Natural killer cell (primary cell): ENCODE measurements at regions not wholly inside any gene's neighbourhood (a gene's known extent, or its start where the extent isn't known, plus 50 kb on each side); places are given as distances from the start of the nearest gene placed in this dataset.

Source experiments
- ATAC-seq, 3 donors: fragments of 150-1000 bp in 2 of 3; fragments of 200-7000 bp in 1 of 3; cut with Tn5 transposase; 1 replicate in 1 of 3; 2 replicates in 2 of 3; pipeline ENCODE4 v1.10.0; 2021; ENCODE audit warnings: mild to moderate bottlenecking in 2 of 3, moderate library complexity in 2 of 3
- DNase-seq, 2 donors: peaks; one replicate each; pipeline versions ENCODE4 v3.0.0 to v3.0.0-alpha.2; 2013 to 2021; ENCODE audit warnings: mixed read lengths in 1 of 2
- H3K27ac ChIP-seq: one replicate; pipeline ENCODE4 v1.5.1; 2013; ENCODE audit warnings: mild to moderate bottlenecking, low read length
- H3K27me3 ChIP-seq: one replicate; pipeline ENCODE4 v1.6.1; 2013; ENCODE audit warnings: low read length; ENCODE audit not compliant: control insufficient read depth, insufficient read depth
- H3K36me3 ChIP-seq: one replicate; pipeline ENCODE4 v1.6.1; 2013; ENCODE audit warnings: low read length; ENCODE audit not compliant: control insufficient read depth, insufficient read depth
- H3K4me1 ChIP-seq: one replicate; pipeline ENCODE4 v1.6.1; 2013; ENCODE audit warnings: low read length; ENCODE audit not compliant: control insufficient read depth, insufficient read depth
- H3K4me3 ChIP-seq: one replicate; pipeline ENCODE4 v1.5.1; 2013; ENCODE audit warnings: low read length
- H3K9me3 ChIP-seq: one replicate; pipeline ENCODE4 v1.6.1; 2013; ENCODE audit warnings: low read length; ENCODE audit not compliant: control insufficient read depth, insufficient read depth
- H3K27ac Mint-ChIP-seq, 2 donors: one replicate each; pipeline ENCODE4 v1.8.0; 2022; ENCODE audit warnings: mild to moderate bottlenecking in 2 of 2, mixed read lengths in 2 of 2, moderate library complexity in 1 of 2
- H3K27me3 Mint-ChIP-seq, 2 donors: one replicate each; pipeline ENCODE4 v1.8.0; 2022; ENCODE audit warnings: low read depth in 2 of 2, mixed read lengths in 2 of 2
- H3K36me3 Mint-ChIP-seq: one replicate; pipeline ENCODE4 v1.8.0; 2022; ENCODE audit warnings: mixed read lengths
- H3K4me1 Mint-ChIP-seq, 2 donors: one replicate each; pipeline ENCODE4 v1.8.0; 2022; ENCODE audit warnings: mixed read lengths in 2 of 2
- H3K4me3 Mint-ChIP-seq: one replicate; pipeline ENCODE4 v1.8.0; 2022; ENCODE audit warnings: mild to moderate bottlenecking, moderate library complexity, mixed read lengths
- H3K9me3 Mint-ChIP-seq, 2 donors: one replicate each; pipeline ENCODE4 v1.8.0; 2022; ENCODE audit warnings: mixed read lengths in 2 of 2
- CTCF ChIP-seq: fragments of 200-600 bp; IDR thresholded peaks from one replicate; pipeline ENCODE4 v1.8.0; 2022; ENCODE audit warnings: antibody characterized with exemption
- WGBS: methylation state at CpG from one replicate; pipeline ENCODE4 v1.1.7; 2013; ENCODE audit warnings: missing lambda C conversion rate; ENCODE audit not compliant: insufficient coverage; 5-methylcytosine and 5-hydroxymethylcytosine counted together
- intact Hi-C: fragments of 100-400 bp; cut with micrococcal nuclease; formaldehyde crosslinking; loops from one replicate; pipeline ENCODE4 v1.14.2; 2022

- no peak for DNase-seq
- Histone ChIP-seq H3K4me3 (no peak overlapping the region), H3K27me3 (no peaks in the 10 kb centered on the region), H3K27ac (no peak overlapping the region), H3K4me1 (no peaks in the 10 kb centered on the region), H3K9me3 (no peaks in the 10 kb centered on the region), H3K36me3 (no peaks in the 10 kb centered on the region)
- Mint-ChIP-seq H3K9me3 (no peaks in the 10 kb centered on the region), H3K4me1 (no peaks in the 10 kb centered on the region), H3K36me3 (no peaks in the 10 kb centered on the region), H3K27me3 (no peaks in the 10 kb centered on the region), H3K4me3 (no peak overlapping the region), H3K27ac (no peak overlapping the region)
- no peak for ATAC-seq
- no peak for TF ChIP-seq CTCF
- intact Hi-C loops = no loop called here
- 91% methylated on average over 4 of the region's 4 CpGs for WGBS
These were observed 153.3 kb upstream of the PRSS1 start for GRCh38 chr7:142595816-142596516.

GRCh38 chr7:142594078-142594477, 155.2 kb upstream of the PRSS1 start:
- Mint-ChIP-seq H3K27me3 (no peaks in the 10 kb centered on the region), H3K27ac (no peak overlapping the region), H3K4me3 (no peak overlapping the region), H3K36me3 (no peaks in the 10 kb centered on the region), H3K9me3 (no peaks in the 10 kb centered on the region), H3K4me1 (no peaks in the 10 kb centered on the region)
- no peak for TF ChIP-seq CTCF
- H3K4me3 ChIP-seq = no peak overlapping the region
- no peak for DNase-seq
- H3K36me3 ChIP-seq = no peaks in the 10 kb centered on the region
- no peak for ATAC-seq
- H3K27me3 ChIP-seq = no peaks in the 10 kb centered on the region
- H3K9me3 ChIP-seq = no peaks in the 10 kb centered on the region
- intact Hi-C loops = no loop called here
- H3K4me1 ChIP-seq = no peaks in the 10 kb centered on the region
- H3K27ac ChIP-seq = no peak overlapping the region
- no CpG with 5 or more reads among the region's 1 CpG for WGBS

GRCh38 chr7:142593106-142593505, 156.2 kb upstream of the PRSS1 start:
- no peak overlapping the region for H3K27ac ChIP-seq
- no peak overlapping the region for H3K4me3 Mint-ChIP-seq
- no peak for TF ChIP-seq CTCF
- H3K36me3 ChIP-seq = no peaks in the 10 kb centered on the region
- DNase-seq (no peak), ATAC-seq (no peak)
- H3K27me3 Mint-ChIP-seq = no peaks in the 10 kb centered on the region
- no peaks in the 10 kb centered on the region for H3K9me3 ChIP-seq
- no peaks in the 10 kb centered on the region for H3K4me1 Mint-ChIP-seq
- H3K9me3 Mint-ChIP-seq = no peaks in the 10 kb centered on the region
- intact Hi-C loops = no loop called here
- H3K27ac Mint-ChIP-seq = no peak overlapping the region
- H3K36me3 Mint-ChIP-seq = no peaks in the 10 kb centered on the region
- H3K4me1 ChIP-seq = no peaks in the 10 kb centered on the region
- no peak overlapping the region for H3K4me3 ChIP-seq
- 85% methylated on average over 4 of the region's 4 CpGs for WGBS
- no peaks in the 10 kb centered on the region for H3K27me3 ChIP-seq

GRCh38 chr7:142592664-142593063, 156.6 kb upstream of the PRSS1 start:
- 96% methylated on average over 3 of the region's 3 CpGs for WGBS
- intact Hi-C loops = no loop called here

More at GRCh38 chr7:142592664-142593063, 156.6 kb upstream of the PRSS1 start:
- no peaks in the 10 kb centered on the region for H3K27me3 Mint-ChIP-seq
- H3K4me1 ChIP-seq = no peaks in the 10 kb centered on the region
- no peaks in the 10 kb centered on the region for H3K36me3 ChIP-seq
- TF ChIP-seq CTCF = no peak
- H3K27me3 ChIP-seq = no peaks in the 10 kb centered on the region
- ATAC-seq (no peak), DNase-seq (no peak)
- H3K9me3 ChIP-seq = no peaks in the 10 kb centered on the region
- no peak overlapping the region for H3K27ac Mint-ChIP-seq
- no peaks in the 10 kb centered on the region for H3K9me3 Mint-ChIP-seq
- no peak overlapping the region for H3K4me3 Mint-ChIP-seq
- no peaks in the 10 kb centered on the region for H3K4me1 Mint-ChIP-seq
- H3K4me3 ChIP-seq = no peak overlapping the region
- H3K27ac ChIP-seq = no peak overlapping the region
- no peaks in the 10 kb centered on the region for H3K36me3 Mint-ChIP-seq
